IMR-90 (cell line): ENCODE measurements at regions not wholly inside any gene's neighbourhood (a gene's known extent, or its start where the extent isn't known, plus 50 kb on each side); places are given as distances from the start of the nearest gene placed in this dataset.

Source experiments
- CEBPB ChIP-seq: IDR thresholded peaks from 2 replicates; pipeline ENCODE4 v1.6.1; 2012; ENCODE audit warnings: low read depth, low read length, improper control_type of control experiment
- CTCF ChIP-seq: conservative IDR thresholded peaks from 2 replicates; pipeline ENCODE4 v1.5.1; 2012; ENCODE audit warnings: mild to moderate bottlenecking, low read depth, low read length, improper control_type of control experiment
- MAZ ChIP-seq: IDR thresholded peaks from 2 replicates; pipeline ENCODE4 v1.6.1; 2012; ENCODE audit warnings: low read depth, mild to moderate bottlenecking, low read length, improper control_type of control experiment, moderate library complexity, borderline replicate concordance
- MXI1 ChIP-seq: IDR thresholded peaks from 2 replicates; pipeline ENCODE4 v1.6.1; 2012; ENCODE audit warnings: low read depth, mild to moderate bottlenecking, low read length, moderate library complexity, borderline replicate concordance
- POLR2A ChIP-seq: IDR thresholded peaks from 2 replicates; pipeline ENCODE4 v1.6.1; 2012; ENCODE audit warnings: mild to moderate bottlenecking, low read depth, low read length
- RAD21 ChIP-seq: IDR thresholded peaks from 2 replicates; pipeline ENCODE4 v1.6.1; 2012; ENCODE audit warnings: low read length, improper control_type of control experiment
- RCOR1 ChIP-seq: IDR thresholded peaks from 2 replicates; pipeline ENCODE4 v1.6.1; 2012; ENCODE audit warnings: mild to moderate bottlenecking, low read length, improper control_type of control experiment; ENCODE audit not compliant: insufficient replicate concordance
- RFX5 ChIP-seq: IDR thresholded peaks from 2 replicates; pipeline ENCODE4 v1.8.0; 2012; ENCODE audit warnings: low read depth, mild to moderate bottlenecking, low read length, moderate library complexity
- SMC3 ChIP-seq: fragments of 150-350 bp; IDR thresholded peaks from 2 replicates; pipeline ENCODE4 v1.6.1; 2016; ENCODE audit warnings: low read depth, mild to moderate bottlenecking, antibody characterized with exemption, low read length, moderate library complexity
- TF ChIP-seq, protein P1 (sequence below): fragments of 150-350 bp; IDR thresholded peaks from 2 replicates; pipeline ENCODE4 v1.6.1; 2017; ENCODE audit warnings: mild to moderate bottlenecking, antibody characterized with exemption, low read length, low read depth

- TF ChIP-seq POLR2A (no peak), RFX5 (no peak), CTCF (no peak), RAD21 (no peak), CEBPB (no peak), SMC3 (no peak), MXI1 (no peak), MAZ (no peak), RCOR1 (no peak)
- TF ChIP-seq, protein P1, sequence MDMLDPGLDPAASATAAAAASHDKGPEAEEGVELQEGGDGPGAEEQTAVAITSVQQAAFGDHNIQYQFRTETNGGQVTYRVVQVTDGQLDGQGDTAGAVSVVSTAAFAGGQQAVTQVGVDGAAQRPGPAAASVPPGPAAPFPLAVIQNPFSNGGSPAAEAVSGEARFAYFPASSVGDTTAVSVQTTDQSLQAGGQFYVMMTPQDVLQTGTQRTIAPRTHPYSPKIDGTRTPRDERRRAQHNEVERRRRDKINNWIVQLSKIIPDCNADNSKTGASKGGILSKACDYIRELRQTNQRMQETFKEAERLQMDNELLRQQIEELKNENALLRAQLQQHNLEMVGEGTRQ = no peak
Measured at GRCh38 chr10:78222096-78222790, 188.6 kb downstream of the RPS24 start.
